ENCODE measurements at regions not wholly inside any gene's neighbourhood (a gene's known extent, or its start where the extent isn't known, plus 50 kb on each side); places are given as distances from the start of the nearest gene placed in this dataset.

- no peak for TF ChIP-seq RFX5 (IDR thresholded peaks at IDR 0.05; ENCODE audit: low read depth, low read length)
- no peak for TF ChIP-seq HDGF (IDR thresholded peaks at IDR 0.05)
- no peak for TF ChIP-seq BHLHE40 (IDR thresholded peaks at IDR 0.05; ENCODE audit: borderline replicate concordance in 1 of 2, low read depth in 2 of 2, low read length in 1 of 2)
- TF ChIP-seq CTCF (IDR thresholded peaks at IDR 0.05 in 2 of 3, conservative IDR thresholded peaks at IDR 0.05 in 1 of 3; ENCODE audit: control insufficient read depth in 2 of 3, extremely low read depth in 1 of 3, insufficient read depth in 1 of 3, low read depth in 3 of 3, low read length in 3 of 3) = no peak
- no peak for TF ChIP-seq KDM1A (IDR thresholded peaks at IDR 0.05; ENCODE audit: borderline replicate concordance)
- no peak for TF ChIP-seq TARDBP (IDR thresholded peaks at IDR 0.05; ENCODE audit: borderline replicate concordance)
- TF ChIP-seq SMC3 (IDR thresholded peaks at IDR 0.05; ENCODE audit: borderline replicate concordance, low read length) = no peak
- TF ChIP-seq RBBP5 (conservative IDR thresholded peaks at IDR 0.05) = no peak
- TF ChIP-seq FOS (IDR thresholded peaks at IDR 0.05; ENCODE audit: borderline replicate concordance, extremely low read depth, insufficient read length) = no peak
- TF ChIP-seq MYC (IDR thresholded peaks at IDR 0.05; ENCODE audit: insufficient read depth, insufficient read length, insufficient replicate concordance, low read length, severe bottlenecking) = no peak
- TF ChIP-seq POLR2A (IDR thresholded peaks at IDR 0.05; ENCODE audit: low read depth, low read length) = no peak
- TF ChIP-seq EZH2 (IDR thresholded peaks at IDR 0.05; ENCODE audit: borderline replicate concordance, control insufficient read depth, low read depth, low read length) = no peak
- TF ChIP-seq SUZ12 (IDR thresholded peaks at IDR 0.05; ENCODE audit: unreplicated experiment) = no peak
These were observed 73.2 kb upstream of the ARMCX2 start for GRCh38 chrX:101732870-101733269.

Measured in GM12878 (cell line).